Omental fat pad (tissue), 3 donors: ENCODE measurements at regions not wholly inside any gene's neighbourhood (a gene's known extent, or its start where the extent isn't known, plus 50 kb on each side); places are given as distances from the start of the nearest gene placed in this dataset.

Source experiments
- ATAC-seq: fragments of 150-250 bp; one replicate; pipeline ENCODE4 v1.9.1; 2016; ENCODE audit warnings: mild to moderate bottlenecking, moderate library complexity; ENCODE audit not compliant: low FRiP score
- DNase-seq: peaks from one replicate; pipeline ENCODE4 v3.0.0-alpha.2; 2019; ENCODE audit warnings: low spot score
- CTCF ChIP-seq, 3 donors: fragments of 450-650 bp; IDR thresholded peaks; one replicate each; pipeline ENCODE4 v1.5.1; 2016 to 2017; ENCODE audit warnings: antibody characterized with exemption in 3 of 3, mild to moderate bottlenecking in 3 of 3, moderate library complexity in 2 of 3

- TF ChIP-seq CTCF (IDR thresholded peaks at IDR 0.05) = no peak
- no peak for ATAC-seq
- DNase-seq = no peak
Observed at GRCh38 chr3:72012363-72012762, 227.4 kb upstream of the PROK2 start.

- TF ChIP-seq CTCF (IDR thresholded peaks at IDR 0.05) = no peak
- ATAC-seq (no peak), DNase-seq (no peak)
Observed at GRCh38 chr3:72011485-72011884, 226.5 kb upstream of the PROK2 start.

GRCh38 chr3:72009851-72010443 is 225.0 kb upstream of the PROK2 start:
- TF ChIP-seq CTCF (IDR thresholded peaks at IDR 0.05) = no peak
- ATAC-seq (no peak), DNase-seq (no peak)

- DNase-seq (no peak), ATAC-seq (peak; percentile 42)
- TF ChIP-seq CTCF (IDR thresholded peaks at IDR 0.05) = no peak
Observed at GRCh38 chr3:72008226-72008996, 223.5 kb upstream of the PROK2 start.

GRCh38 chr3:72006631-72007556 is 221.9 kb upstream of the PROK2 start:
- no peak for ATAC-seq
- no peak for DNase-seq
- TF ChIP-seq CTCF (IDR thresholded peaks at IDR 0.05) = no peak

- ATAC-seq (peak; percentile 73), DNase-seq (peak; percentile 31)
- TF ChIP-seq CTCF (IDR thresholded peaks at IDR 0.05) = no peak
Observed at GRCh38 chr3:72004749-72005292, 219.9 kb upstream of the PROK2 start.
